T-helper 1 cell (primary cell): ENCODE measurements at regions not wholly inside any gene's neighbourhood (a gene's known extent, or its start where the extent isn't known, plus 50 kb on each side); places are given as distances from the start of the nearest gene placed in this dataset.

Source experiments
- DNase-seq, 5 donors: peaks; one replicate each; pipeline ENCODE4 v3.0.0-alpha.2; 2012 to 2020

DNA sequence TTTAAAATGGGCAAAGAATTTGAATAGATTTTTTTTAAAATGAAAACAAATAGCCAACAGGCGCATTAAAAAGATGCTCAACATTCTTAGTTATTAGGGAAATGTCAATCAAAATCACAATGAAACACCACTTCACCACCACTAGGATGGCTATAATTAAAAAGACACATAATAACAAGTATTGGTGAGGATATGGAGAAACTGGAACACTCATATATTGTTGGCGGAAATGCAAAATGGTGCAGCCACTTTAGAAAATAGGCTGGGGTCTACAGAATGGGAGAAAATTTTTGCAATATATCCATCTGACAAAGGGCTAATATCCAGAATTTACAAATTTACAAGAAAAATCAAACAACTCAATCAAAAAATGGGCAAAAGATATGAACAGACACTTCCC, 107.8 kb upstream of the FOXD3 start:
- DNase-seq: no peak

DNA sequence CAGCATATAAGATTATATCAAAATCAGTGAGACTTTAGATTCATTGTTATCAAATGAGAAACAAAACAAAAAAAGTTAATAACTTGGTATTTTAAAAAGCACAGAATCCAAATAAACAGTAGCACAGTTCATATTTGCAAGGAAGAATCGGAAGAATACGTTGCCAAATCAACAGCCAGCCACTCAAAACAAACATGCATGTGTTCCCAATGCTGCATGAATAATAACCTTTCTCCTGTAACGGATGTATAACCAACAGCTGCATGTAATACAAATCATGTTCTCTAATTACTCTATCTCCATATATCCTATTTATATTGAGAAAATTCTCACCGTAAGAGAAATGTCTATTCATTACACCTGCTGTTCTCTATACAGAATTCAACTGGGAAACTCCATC, 98.9 kb upstream of the FOXD3 start:
- DNase-seq: no peak

DNA sequence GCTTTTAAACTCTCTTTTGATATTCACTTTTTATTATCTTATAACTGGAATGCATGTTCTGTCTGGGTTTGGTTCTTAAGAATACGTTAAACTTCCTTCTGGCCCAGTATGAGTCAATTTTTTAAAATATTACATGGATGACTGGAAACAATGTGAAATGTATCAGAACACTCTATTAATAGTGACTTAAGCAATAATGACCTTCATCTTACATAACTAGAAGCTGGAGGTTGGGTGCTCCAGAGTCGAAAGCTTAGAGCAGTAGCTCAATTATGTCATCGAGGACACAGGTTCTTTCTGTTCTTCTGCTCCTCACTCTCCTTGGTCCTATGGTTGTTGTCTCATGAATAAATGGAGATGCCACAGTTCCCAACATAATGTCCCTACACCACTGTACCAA, 91.6 kb upstream of the FOXD3 start:
- DNase-seq: no peak

DNA sequence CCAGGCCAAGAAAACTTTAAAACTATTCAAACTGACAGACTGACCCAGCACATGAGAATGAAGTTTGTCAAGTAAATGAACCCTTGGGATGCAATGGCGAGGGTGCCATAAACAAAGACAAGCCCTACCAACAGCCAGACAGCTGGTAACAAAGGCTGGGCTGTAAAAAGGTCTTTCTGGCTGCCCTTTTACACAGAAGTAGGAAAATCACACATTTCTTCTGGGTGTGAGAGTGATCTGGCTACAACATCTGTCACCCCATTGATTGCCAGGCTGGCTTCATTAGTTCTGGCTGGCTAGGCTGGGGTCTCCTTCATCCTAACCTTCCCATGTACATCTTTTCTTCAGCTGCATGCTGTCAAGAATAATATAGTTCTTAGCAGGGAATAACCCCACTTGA, 83.6 kb upstream of the FOXD3 start:
- DNase-seq: no peak

DNA sequence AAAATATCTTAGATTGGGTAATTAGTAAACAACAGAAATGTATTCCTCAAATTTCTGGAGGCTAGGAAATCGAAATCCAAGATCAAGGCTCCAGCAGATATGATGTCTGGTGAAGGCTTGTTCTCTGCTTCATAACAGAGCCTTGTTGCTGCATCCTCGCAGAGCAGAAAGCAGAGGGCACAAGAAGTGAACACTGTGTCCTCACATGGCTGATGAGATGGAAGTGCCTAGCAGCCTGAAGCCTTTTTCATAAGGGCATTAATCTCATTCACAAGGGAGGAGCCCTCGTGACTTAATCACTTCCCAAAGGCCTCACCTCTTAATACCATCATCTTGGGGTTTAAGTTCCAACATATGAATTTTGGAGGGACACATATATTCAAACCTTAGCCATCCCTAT, 77.2 kb upstream of the FOXD3 start:
- DNase-seq: no peak

DNA sequence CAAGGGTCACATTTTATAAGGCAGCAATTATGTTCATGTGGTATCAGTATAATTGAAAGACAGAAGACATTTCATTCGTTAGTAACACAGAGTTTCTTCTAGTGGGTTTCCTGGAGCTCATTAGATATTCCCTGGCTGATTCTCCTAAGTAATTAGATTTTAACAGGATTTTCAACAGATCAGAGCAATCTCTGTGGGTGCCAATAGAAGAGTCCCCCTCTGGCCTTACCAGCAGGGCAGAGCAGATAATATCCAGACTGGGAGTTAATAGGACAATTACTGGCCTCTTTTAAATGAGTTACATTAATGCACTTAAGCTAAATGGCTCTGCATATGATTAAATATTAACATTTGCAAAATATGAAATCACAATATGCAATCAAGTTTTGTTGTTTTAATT, 74.2 kb upstream of the FOXD3 start:
- no peak for DNase-seq

DNA sequence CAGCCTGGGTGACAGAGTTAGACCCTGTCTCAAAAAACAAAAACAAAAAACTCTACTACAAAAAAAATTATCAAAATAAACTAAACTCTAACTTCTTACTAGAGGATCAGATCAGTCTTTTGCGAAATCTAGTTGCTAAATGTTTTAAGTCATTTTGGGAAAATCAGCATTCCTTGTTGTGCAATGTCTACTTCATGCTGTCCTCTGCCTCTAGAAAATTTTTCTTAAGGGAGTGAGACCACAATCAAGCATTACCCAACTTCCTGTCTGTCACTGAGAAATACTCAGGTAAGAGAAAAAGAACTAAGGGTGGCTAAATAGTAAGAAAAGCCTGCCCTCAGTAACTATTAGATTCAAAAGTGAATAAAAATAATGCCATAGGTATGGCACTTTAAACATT, 67.2 kb upstream of the FOXD3 start:
- no peak for DNase-seq

DNA sequence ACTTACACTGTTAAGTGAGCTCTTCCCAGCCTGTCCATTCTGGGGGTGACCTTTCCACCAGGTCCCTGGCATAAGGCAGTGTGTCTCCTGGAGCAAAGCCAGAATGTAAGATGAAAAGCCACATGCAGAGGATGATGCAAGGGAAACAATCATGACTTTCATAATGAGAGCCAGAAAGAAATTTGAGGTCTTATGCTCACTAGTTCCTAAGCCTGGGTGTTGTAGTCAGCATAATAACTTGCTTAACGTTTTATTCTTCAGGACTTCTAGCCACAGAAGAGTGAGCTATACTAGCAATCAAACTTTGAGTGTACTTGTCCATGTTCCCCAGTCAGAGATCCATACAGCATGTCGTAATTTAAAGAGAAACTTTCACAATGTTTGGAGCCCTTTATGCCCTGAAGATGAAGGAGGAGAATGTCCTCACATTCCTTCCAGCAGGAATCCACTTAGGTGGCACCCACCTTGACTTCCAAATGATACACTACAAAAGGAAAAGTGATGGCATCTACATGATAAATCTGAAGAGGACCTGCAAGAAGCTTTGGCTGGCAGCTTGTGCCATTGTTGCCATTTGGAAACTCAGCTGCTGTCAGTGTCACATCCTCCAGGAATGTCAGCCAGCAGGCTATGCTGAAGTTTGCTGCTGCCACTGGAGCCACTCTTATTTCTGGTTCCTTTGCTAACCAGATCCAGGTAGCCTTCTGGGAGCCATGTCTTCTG, 60.5 kb upstream of the FOXD3 start:
- no peak for DNase-seq

DNA sequence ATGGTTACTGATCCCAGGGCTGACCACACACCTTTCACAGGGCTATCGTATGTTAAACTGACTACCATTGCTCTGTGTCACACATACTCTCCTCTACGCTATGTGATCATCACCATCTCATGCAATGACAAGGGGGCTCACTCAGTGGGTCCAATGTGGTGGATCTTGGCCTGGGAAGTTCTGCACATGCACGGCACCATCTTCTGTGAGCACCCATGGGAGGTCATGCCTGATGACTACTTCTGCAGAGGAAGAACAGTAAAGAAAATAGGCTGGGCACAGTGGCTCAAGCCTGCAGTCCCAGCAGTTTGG, 60.0 kb upstream of the FOXD3 start:
- DNase-seq: no peak

DNA sequence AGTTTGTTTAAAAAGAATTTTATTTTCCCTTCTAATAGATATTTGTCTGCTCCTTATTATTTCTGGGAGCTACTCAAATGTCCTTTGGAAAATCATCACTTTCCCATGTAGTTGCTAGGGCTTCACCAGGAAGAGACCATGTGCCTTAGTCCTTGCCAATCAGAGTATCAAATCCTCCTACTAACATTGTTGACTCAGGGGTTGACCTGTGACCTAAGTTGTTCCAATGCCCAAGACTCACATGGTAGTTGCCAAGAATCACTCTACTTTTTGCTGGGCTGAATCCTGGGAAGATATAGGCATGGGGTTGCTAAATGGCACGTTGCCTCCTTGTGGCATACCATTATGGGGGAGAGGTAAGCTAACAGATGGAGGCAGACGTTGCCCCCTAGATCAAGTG, 58.2 kb upstream of the FOXD3 start:
- no peak for DNase-seq

DNA sequence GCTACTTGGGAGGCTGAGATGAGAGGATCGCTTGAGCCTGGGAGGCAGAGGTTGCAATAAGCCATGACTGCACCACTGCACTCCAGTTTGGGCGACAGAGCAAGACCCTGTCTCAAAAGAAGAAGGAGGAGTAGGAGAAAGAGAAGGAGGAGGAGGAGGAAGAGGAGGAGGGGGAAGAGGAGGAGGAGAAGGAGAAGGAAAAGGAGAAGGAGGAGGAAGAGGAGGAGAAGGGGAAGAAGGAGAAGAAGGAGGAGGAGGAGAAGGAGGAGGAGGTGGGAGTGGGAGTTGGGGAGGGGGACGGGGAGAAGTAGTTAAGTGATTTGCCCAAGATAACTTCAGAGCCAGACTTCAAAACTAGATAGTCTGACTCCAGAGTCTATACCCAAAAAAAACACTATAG, 55.5 kb upstream of the FOXD3 start:
- DNase-seq: no peak

DNA sequence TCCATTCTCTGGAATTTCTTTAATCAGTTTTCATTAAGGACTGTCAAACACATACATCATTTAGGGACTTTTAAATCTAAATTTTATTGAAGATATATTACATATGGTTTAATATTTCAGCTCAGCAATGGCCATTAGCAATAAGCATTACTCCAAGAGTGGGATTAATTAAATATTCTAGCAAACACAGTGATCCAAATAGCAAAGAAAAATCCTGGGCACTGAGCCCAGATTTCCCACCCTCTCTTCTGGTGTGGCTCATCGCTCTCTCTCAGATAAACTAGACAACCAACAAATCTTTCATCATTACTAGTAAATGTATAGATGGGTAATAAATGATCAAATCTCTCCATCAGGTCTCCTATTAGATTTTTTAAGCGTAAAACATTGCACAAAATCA, 53.5 kb upstream of the FOXD3 start:
- DNase-seq: no peak

DNA sequence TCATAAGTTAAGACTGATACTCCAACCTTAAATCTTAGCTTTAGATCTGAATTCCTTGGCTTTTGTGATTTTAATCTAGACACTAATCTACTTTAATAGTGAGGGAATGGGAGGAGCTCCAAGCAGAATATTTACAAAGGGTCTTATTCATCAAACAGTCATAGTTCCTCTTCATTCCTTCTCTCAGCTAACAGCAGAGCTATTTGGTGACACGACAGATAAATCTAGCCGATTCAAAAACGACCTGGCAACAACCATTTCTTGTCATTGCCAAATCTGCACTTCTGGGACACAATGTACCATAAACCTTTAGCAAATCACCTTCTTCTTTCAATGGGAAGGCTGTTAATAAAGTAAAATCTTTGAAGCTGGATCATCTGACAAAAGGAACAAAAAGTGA, 52.8 kb upstream of the FOXD3 start:
- no peak for DNase-seq
